ENCODE measurements at regions not wholly inside any gene's neighbourhood (a gene's known extent, or its start where the extent isn't known, plus 50 kb on each side); places are given as distances from the start of the nearest gene placed in this dataset.

GRCh38 chr7:135858379-135858778 is 109.8 kb upstream of the FAM180A start:
- no peak overlapping the region for H3K9ac ChIP-seq
- H3K4me2 ChIP-seq = no peak overlapping the region
- Mint-ChIP-seq H3K4me1 (peaks cover 10% of the 10 kb centered on the region), H3K4me3 (no peak overlapping the region), H3K27ac (no peak overlapping the region), H3K9me3 (peaks cover 6% of the 10 kb centered on the region), H3K36me3 (peaks cover 2% of the 10 kb centered on the region), H3K27me3 (ENCODE audit: insufficient read depth, low read depth) (peaks cover 2% of the 10 kb centered on the region)
- TF ChIP-seq EZH2phosphoT487 (IDR thresholded peaks at IDR 0.05) (no peak), EZH2 (IDR thresholded peaks at IDR 0.05) (no peak)
- TF ChIP-seq, protein P1, sequence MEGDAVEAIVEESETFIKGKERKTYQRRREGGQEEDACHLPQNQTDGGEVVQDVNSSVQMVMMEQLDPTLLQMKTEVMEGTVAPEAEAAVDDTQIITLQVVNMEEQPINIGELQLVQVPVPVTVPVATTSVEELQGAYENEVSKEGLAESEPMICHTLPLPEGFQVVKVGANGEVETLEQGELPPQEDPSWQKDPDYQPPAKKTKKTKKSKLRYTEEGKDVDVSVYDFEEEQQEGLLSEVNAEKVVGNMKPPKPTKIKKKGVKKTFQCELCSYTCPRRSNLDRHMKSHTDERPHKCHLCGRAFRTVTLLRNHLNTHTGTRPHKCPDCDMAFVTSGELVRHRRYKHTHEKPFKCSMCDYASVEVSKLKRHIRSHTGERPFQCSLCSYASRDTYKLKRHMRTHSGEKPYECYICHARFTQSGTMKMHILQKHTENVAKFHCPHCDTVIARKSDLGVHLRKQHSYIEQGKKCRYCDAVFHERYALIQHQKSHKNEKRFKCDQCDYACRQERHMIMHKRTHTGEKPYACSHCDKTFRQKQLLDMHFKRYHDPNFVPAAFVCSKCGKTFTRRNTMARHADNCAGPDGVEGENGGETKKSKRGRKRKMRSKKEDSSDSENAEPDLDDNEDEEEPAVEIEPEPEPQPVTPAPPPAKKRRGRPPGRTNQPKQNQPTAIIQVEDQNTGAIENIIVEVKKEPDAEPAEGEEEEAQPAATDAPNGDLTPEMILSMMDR (IDR thresholded peaks at IDR 0.05) = no peak
- no peak for DNase-seq (ENCODE audit: low spot score)
- H3F3A ChIP-seq (ENCODE audit: low read depth) = peaks cover 14% of the 10 kb centered on the region
- no peaks in the 10 kb centered on the region for H3K79me2 ChIP-seq (ENCODE audit: low read depth)
- H3K4me3 ChIP-seq = no peak overlapping the region
- no peaks in the 10 kb centered on the region for H3K27me3 ChIP-seq
- no peaks in the 10 kb centered on the region for H3K9me3 ChIP-seq (ENCODE audit: low read depth)
- no peaks in the 10 kb centered on the region for H4K20me1 ChIP-seq (ENCODE audit: low read depth)
- no peaks in the 10 kb centered on the region for H3K36me3 ChIP-seq
- no peak overlapping the region for H2AFZ ChIP-seq (replicated peaks)
- H3K4me1 ChIP-seq = peaks cover 9% of the 10 kb centered on the region
- H3K27ac ChIP-seq = no peak overlapping the region

DNA sequence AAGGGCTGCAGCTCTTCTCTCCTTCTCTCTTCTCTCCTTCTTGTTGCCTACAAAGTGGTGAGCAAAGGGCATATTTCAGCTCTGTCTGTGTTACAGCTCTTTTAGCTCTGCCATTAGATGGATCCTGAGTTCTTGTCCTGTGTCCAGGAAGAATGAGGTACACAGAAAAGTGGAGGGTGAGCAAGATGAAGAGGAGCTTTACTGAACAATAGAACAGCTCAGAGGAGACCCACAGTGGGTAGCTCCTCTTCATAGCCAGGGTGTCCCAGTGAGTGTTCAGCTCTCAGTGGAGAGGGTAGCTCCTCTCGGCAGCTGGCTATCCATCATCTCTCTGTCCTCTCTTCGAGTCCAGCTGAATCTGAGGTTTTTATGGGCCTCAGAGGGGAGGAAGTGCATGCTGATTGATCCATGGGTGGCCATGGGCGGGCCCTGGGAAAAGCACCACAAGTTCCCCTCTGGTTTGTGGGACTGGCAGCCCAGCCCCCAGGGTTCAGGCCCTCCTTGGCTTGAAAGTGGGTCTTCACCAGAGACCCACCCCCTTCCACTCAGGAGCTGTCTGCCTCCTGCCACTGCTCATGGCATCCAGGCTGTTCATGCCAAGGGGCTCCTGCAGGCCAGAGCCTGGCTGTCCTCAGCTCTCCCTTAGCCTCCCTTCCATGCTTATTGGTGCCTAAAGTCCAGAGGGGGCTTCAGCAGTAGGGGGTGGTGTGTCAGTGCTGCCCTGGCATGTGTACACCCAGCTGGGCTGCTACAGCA is 109.1 kb upstream of the FAM180A start:
- Histone ChIP-seq H3K4me2 (no peak overlapping the region), H3F3A (ENCODE audit: low read depth) (peaks cover 7% of the 10 kb centered on the region), H3K9ac (no peak overlapping the region), H3K4me3 (no peak overlapping the region), H3K9me3 (ENCODE audit: low read depth) (no peaks in the 10 kb centered on the region), H3K79me2 (ENCODE audit: low read depth) (no peaks in the 10 kb centered on the region), H3K4me1 (peaks cover 4% of the 10 kb centered on the region), H4K20me1 (ENCODE audit: low read depth) (no peaks in the 10 kb centered on the region), H3K27ac (no peak overlapping the region), H3K36me3 (no peaks in the 10 kb centered on the region), H3K27me3 (no peaks in the 10 kb centered on the region), H2AFZ (replicated peaks) (no peak overlapping the region)
- peaks cover 6% of the 10 kb centered on the region for H3K9me3 Mint-ChIP-seq
- TF ChIP-seq, protein P1 (IDR thresholded peaks at IDR 0.05) = no peak
- no peak for TF ChIP-seq EZH2phosphoT487 (IDR thresholded peaks at IDR 0.05)
- no peak for TF ChIP-seq EZH2 (IDR thresholded peaks at IDR 0.05)
- no peak overlapping the region for H3K27ac Mint-ChIP-seq
- H3K4me3 Mint-ChIP-seq = no peak overlapping the region
- peaks cover 2% of the 10 kb centered on the region for H3K36me3 Mint-ChIP-seq
- peaks cover 2% of the 10 kb centered on the region for H3K27me3 Mint-ChIP-seq (ENCODE audit: insufficient read depth, low read depth)
- H3K4me1 Mint-ChIP-seq = peaks cover 3% of the 10 kb centered on the region
- no peak for DNase-seq (ENCODE audit: low spot score)

DNA sequence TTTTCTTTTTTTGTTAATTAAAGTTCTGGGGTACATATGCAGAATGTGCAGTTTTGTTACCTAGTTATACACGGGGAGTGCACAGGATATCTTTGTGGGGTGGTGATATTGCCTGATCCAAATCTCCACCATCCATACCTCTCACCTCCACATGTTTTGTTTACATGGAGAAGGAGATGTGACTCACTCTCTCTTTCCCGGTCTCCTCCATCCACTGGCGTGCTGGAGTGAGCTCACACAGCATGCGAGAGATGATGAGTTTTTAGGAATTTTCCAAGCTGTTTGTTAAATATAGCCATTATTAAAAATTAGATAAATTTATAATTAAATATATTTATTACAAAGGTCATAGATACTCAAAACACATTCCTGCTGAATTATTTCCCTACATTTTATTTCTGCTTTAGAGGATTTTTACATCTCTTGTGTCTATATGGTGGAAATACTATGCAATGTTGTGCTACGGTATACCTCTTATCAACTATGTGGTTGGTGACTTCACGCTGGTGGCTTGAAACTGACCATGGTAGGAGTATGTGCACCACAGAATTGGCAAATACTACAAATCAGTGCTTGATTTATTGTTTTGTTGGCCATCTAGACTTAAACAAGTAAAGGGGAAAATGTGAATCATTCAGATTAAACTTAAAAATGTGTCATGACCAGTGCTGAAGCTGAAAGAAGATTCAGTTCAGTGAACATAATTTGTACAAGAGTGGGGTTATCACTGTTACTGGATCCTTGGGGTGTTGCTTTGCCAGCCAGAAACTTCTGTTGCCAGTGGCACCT is 107.9 kb upstream of the FAM180A start:
- H3F3A ChIP-seq (ENCODE audit: low read depth) = no peaks in the 10 kb centered on the region
- H3K4me3 ChIP-seq = no peak overlapping the region
- no peaks in the 10 kb centered on the region for H3K79me2 ChIP-seq (ENCODE audit: low read depth)
- no peak for TF ChIP-seq EZH2 (IDR thresholded peaks at IDR 0.05)
- TF ChIP-seq, protein P1 (IDR thresholded peaks at IDR 0.05) = no peak
- TF ChIP-seq EZH2phosphoT487 (IDR thresholded peaks at IDR 0.05) = no peak
- no peak overlapping the region for H3K9ac ChIP-seq
- H4K20me1 ChIP-seq (ENCODE audit: low read depth) = no peaks in the 10 kb centered on the region
- no peak overlapping the region for H3K27ac Mint-ChIP-seq
- H3K4me1 Mint-ChIP-seq = no peaks in the 10 kb centered on the region
- no peaks in the 10 kb centered on the region for H3K4me1 ChIP-seq
- H3K36me3 Mint-ChIP-seq = peaks cover 2% of the 10 kb centered on the region
- no peak overlapping the region for H3K4me3 Mint-ChIP-seq
- DNase-seq (ENCODE audit: low spot score) = no peak
- H3K27ac ChIP-seq = no peak overlapping the region
- H3K9me3 ChIP-seq (ENCODE audit: low read depth) = no peaks in the 10 kb centered on the region
- peaks cover 4% of the 10 kb centered on the region for H3K27me3 Mint-ChIP-seq (ENCODE audit: insufficient read depth, low read depth)
- no peak overlapping the region for H2AFZ ChIP-seq (replicated peaks)
- H3K4me2 ChIP-seq = no peak overlapping the region
- H3K36me3 ChIP-seq = no peaks in the 10 kb centered on the region
- no peaks in the 10 kb centered on the region for H3K27me3 ChIP-seq
- peaks cover 4% of the 10 kb centered on the region for H3K9me3 Mint-ChIP-seq
